OCI-LY7 (cell line): ENCODE measurements at regions not wholly inside any gene's neighbourhood (a gene's known extent, or its start where the extent isn't known, plus 50 kb on each side); places are given as distances from the start of the nearest gene placed in this dataset.

Experiments
- BruUV-seq: library from RNA; stranded (reverse); fragments of 400-500 nt; replicated peaks from 2 replicates; lab custom pipeline; 2021; lab: Mats Ljungman, UMichigan
- CTCF ChIA-PET: fragments of 300-600 bp; sonication (Branson Sonifier 250); formaldehyde crosslinking; loops from one replicate; lab custom pipeline; 2022; ENCODE audit warnings: antibody characterized with exemption; ENCODE audit not compliant: unreplicated experiment; lab: Charles Lee
- POLR2A ChIA-PET: fragments of 300-600 bp; sonication (Branson Sonifier 250); formaldehyde crosslinking; loops from one replicate; lab custom pipeline; 2022; ENCODE audit warnings: antibody characterized with exemption; lab: Charles Lee
- DNase-seq: peaks from one replicate; pipeline ENCODE4 v3.0.0-alpha.2; 2015; ENCODE audit warnings: low spot score
- H2AFZ ChIP-seq: fragments of 200-600 bp; sonication (generic), shearing (Covaris generic); 2 replicates; pipeline ENCODE4 v1.6.1; 2014; ENCODE audit warnings: mild to moderate bottlenecking, antibody characterized with exemption, low read length, moderate library complexity
- H3K27ac ChIP-seq: fragments of 200-600 bp; sonication (generic); 2 replicates; pipeline ENCODE4 v1.5.1; 2014; ENCODE audit warnings: mixed run types, low read depth, mild to moderate bottlenecking, moderate library complexity, low read length, inconsistent platforms; ENCODE audit not compliant: poor library complexity, severe bottlenecking
- H3K36me3 ChIP-seq: fragments of 200-600 bp; sonication (generic); 2 replicates; pipeline ENCODE4 v1.6.1; 2014; ENCODE audit warnings: mild to moderate bottlenecking, antibody characterized with exemption, low read length, moderate library complexity, mixed read lengths; ENCODE audit not compliant: insufficient read depth
- H3K4me1 ChIP-seq: fragments of 200-600 bp; sonication (generic); 2 replicates; pipeline ENCODE4 v1.5.1; 2014; ENCODE audit warnings: mild to moderate bottlenecking, low read length; ENCODE audit not compliant: insufficient read depth, poor library complexity, severe bottlenecking
- H3K4me2 ChIP-seq: fragments of 200-600 bp; sonication (generic); 2 replicates; pipeline ENCODE4 v1.6.1; 2014; ENCODE audit warnings: mild to moderate bottlenecking, low read length
- H3K4me3 ChIP-seq: fragments of 200-600 bp; sonication (generic); 2 replicates; pipeline ENCODE4 v1.5.1; 2014; ENCODE audit warnings: mild to moderate bottlenecking, low read depth, low read length; ENCODE audit not compliant: poor library complexity, severe bottlenecking
- H3K79me2 ChIP-seq: fragments of 200-600 bp; sonication (generic); 2 replicates; pipeline ENCODE4 v1.6.1; 2016; ENCODE audit warnings: low read depth, mild to moderate bottlenecking, low read length, moderate library complexity, mixed read lengths; ENCODE audit not compliant: insufficient read depth
- H3K9me2 ChIP-seq: fragments of 200-600 bp; sonication (generic); 2 replicates; pipeline ENCODE4 v1.6.1; 2016; ENCODE audit warnings: mild to moderate bottlenecking, low read length, mixed read lengths; ENCODE audit not compliant: insufficient read depth
- H3K9me3 ChIP-seq: fragments of 200-600 bp; sonication (generic); 2 replicates; pipeline ENCODE4 v1.6.1; 2014; ENCODE audit warnings: mild to moderate bottlenecking, mixed run types, low read length, mixed read lengths
- H4K20me1 ChIP-seq: fragments of 200-600 bp; sonication (generic); 2 replicates; pipeline ENCODE4 v1.6.1; 2014; ENCODE audit warnings: mild to moderate bottlenecking, antibody characterized with exemption, low read length, moderate library complexity, mixed read lengths; ENCODE audit not compliant: insufficient read depth
- CTCF ChIP-seq: fragments of 200-600 bp; sonication (generic); conservative IDR thresholded peaks from 2 replicates; pipeline ENCODE4 v1.5.1; 2014; ENCODE audit warnings: mild to moderate bottlenecking, antibody characterized with exemption, low read length, moderate library complexity, mixed read lengths
- EZH2phosphoT487 ChIP-seq: fragments of 200-600 bp; sonication (generic); IDR thresholded peaks from 2 replicates; pipeline ENCODE4 v1.6.1; 2018; ENCODE audit warnings: low read depth, borderline replicate concordance, mild to moderate bottlenecking, mixed run types, antibody characterized with exemption, low read length, moderate library complexity, mixed read lengths
- intact Hi-C: fragments of 100-400 bp; cut with micrococcal nuclease; formaldehyde crosslinking; loops from one replicate; pipeline ENCODE4 v1.10.0; 2022; ENCODE audit not compliant: unreplicated experiment

GRCh38 chr19:28301463-28301862 is 911.5 kb downstream of the UQCRFS1 start:
- DNase-seq = no peak
- H3K27ac ChIP-seq = no peak overlapping the region
- H4K20me1 ChIP-seq = no peaks in the 10 kb centered on the region
- no TSS peak for BruUV-seq
- H3K9me3 ChIP-seq = no peaks in the 10 kb centered on the region
- TF ChIP-seq EZH2phosphoT487 (no peak), CTCF (no peak)
- no peaks in the 10 kb centered on the region for H3K79me2 ChIP-seq
- H2AFZ ChIP-seq = no peak overlapping the region
- no peaks in the 10 kb centered on the region for H3K9me2 ChIP-seq
- no peak overlapping the region for H3K4me3 ChIP-seq
- H3K4me1 ChIP-seq = no peaks in the 10 kb centered on the region
- H3K36me3 ChIP-seq = no peaks in the 10 kb centered on the region
- intact Hi-C loops = no loop called here
- H3K4me2 ChIP-seq = no peak overlapping the region
- CTCF ChIA-PET = interaction anchor here (1.1 kb wide), 1 partner anchor 9 kb away, joined by 4 read pairs; no protein-coding TSS in a partner anchor
- POLR2A ChIA-PET = no interaction called here

- no peaks in the 10 kb centered on the region for H3K36me3 ChIP-seq
- ChIA-PET POLR2A (no interaction called here), CTCF (no interaction called here)
- H3K79me2 ChIP-seq = no peaks in the 10 kb centered on the region
- no peak overlapping the region for H3K4me3 ChIP-seq
- intact Hi-C loops = no loop called here
- TF ChIP-seq CTCF (no peak), EZH2phosphoT487 (no peak)
- H2AFZ ChIP-seq = no peak overlapping the region
- no peaks in the 10 kb centered on the region for H3K9me2 ChIP-seq
- no peak overlapping the region for H3K27ac ChIP-seq
- DNase-seq = no peak
- H4K20me1 ChIP-seq = no peaks in the 10 kb centered on the region
- H3K4me1 ChIP-seq = no peaks in the 10 kb centered on the region
- no peaks in the 10 kb centered on the region for H3K9me3 ChIP-seq
- H3K4me2 ChIP-seq = no peak overlapping the region
- BruUV-seq = no TSS peak
These were observed 913.3 kb downstream of the UQCRFS1 start for GRCh38 chr19:28299649-28300048.

GRCh38 chr19:28297586-28298157 is 915.3 kb downstream of the UQCRFS1 start:
- no peaks in the 10 kb centered on the region for H3K9me3 ChIP-seq
- H4K20me1 ChIP-seq = no peaks in the 10 kb centered on the region
- no peak overlapping the region for H2AFZ ChIP-seq
- CTCF ChIA-PET = no interaction called here
- POLR2A ChIA-PET = no interaction called here
- H3K27ac ChIP-seq = no peak overlapping the region
- no peak for DNase-seq
- intact Hi-C loops = no loop called here
- no peak overlapping the region for H3K4me2 ChIP-seq
- no peaks in the 10 kb centered on the region for H3K36me3 ChIP-seq
- no peaks in the 10 kb centered on the region for H3K4me1 ChIP-seq
- no TSS peak for BruUV-seq
- H3K79me2 ChIP-seq = no peaks in the 10 kb centered on the region
- H3K4me3 ChIP-seq = no peak overlapping the region
- H3K9me2 ChIP-seq = no peaks in the 10 kb centered on the region
- TF ChIP-seq CTCF (no peak), EZH2phosphoT487 (no peak)
